Ecto neural progenitor cell (in vitro differentiated cells): ENCODE measurements at regions not wholly inside any gene's neighbourhood (a gene's known extent, or its start where the extent isn't known, plus 50 kb on each side); places are given as distances from the start of the nearest gene placed in this dataset.

ENCODE experiments used
- DNase-seq: peaks from one replicate; pipeline ENCODE4 v3.0.0-alpha.2; 2018; ENCODE audit warnings: low spot score

GRCh38 chr11:92830377-92831155, 138.9 kb upstream of the MTNR1B start:
- DNase-seq: no peak

GRCh38 chr11:92834296-92835020, 135.0 kb upstream of the MTNR1B start:
- no peak for DNase-seq

GRCh38 chr11:92837595-92837994, 131.9 kb upstream of the MTNR1B start:
- DNase-seq: no peak

- DNase-seq: peak; percentile 61
These were observed 130.6 kb upstream of the MTNR1B start for GRCh38 chr11:92838759-92839310.

- no peak for DNase-seq
These were observed 130.0 kb upstream of the MTNR1B start for GRCh38 chr11:92839450-92839849.

- no peak for DNase-seq
These were observed 127.7 kb upstream of the MTNR1B start for GRCh38 chr11:92841719-92842118.

- no peak for DNase-seq
These were observed 126.0 kb upstream of the MTNR1B start for GRCh38 chr11:92843455-92843854.

- no peak for DNase-seq
These were observed 125.3 kb upstream of the MTNR1B start for GRCh38 chr11:92844197-92844596.

- no peak for DNase-seq
These were observed 124.1 kb upstream of the MTNR1B start for GRCh38 chr11:92845390-92845789.

- DNase-seq: no peak
These were observed 123.6 kb upstream of the MTNR1B start for GRCh38 chr11:92845805-92846204.

- DNase-seq: no peak
These were observed 122.8 kb upstream of the MTNR1B start for GRCh38 chr11:92846491-92847125.

- no peak for DNase-seq
These were observed 120.9 kb upstream of the MTNR1B start for GRCh38 chr11:92848578-92848977.

- no peak for DNase-seq
These were observed 119.1 kb upstream of the MTNR1B start for GRCh38 chr11:92850296-92850826.

GRCh38 chr11:92852229-92852628, 117.2 kb upstream of the MTNR1B start:
- no peak for DNase-seq

- no peak for DNase-seq
These were observed 116.5 kb upstream of the MTNR1B start for GRCh38 chr11:92852946-92853345.

- DNase-seq: no peak
These were observed 115.3 kb upstream of the MTNR1B start for GRCh38 chr11:92854162-92854561.

- no peak for DNase-seq
These were observed 114.5 kb upstream of the MTNR1B start for GRCh38 chr11:92854952-92855351.

- no peak for DNase-seq
These were observed 113.6 kb upstream of the MTNR1B start for GRCh38 chr11:92855607-92856405.

- DNase-seq: no peak
These were observed 112.0 kb upstream of the MTNR1B start for GRCh38 chr11:92857407-92857806.

GRCh38 chr11:92859156-92859690, 110.2 kb upstream of the MTNR1B start:
- DNase-seq: no peak

- DNase-seq: no peak
These were observed 107.8 kb upstream of the MTNR1B start for GRCh38 chr11:92861634-92862033.
